SH-SY5Y (cell line): ENCODE measurements at regions not wholly inside any gene's neighbourhood (a gene's known extent, or its start where the extent isn't known, plus 50 kb on each side); places are given as distances from the start of the nearest gene placed in this dataset.

Source experiments
- GATA2 ChIP-seq: IDR thresholded peaks from 2 replicates; pipeline ENCODE4 v1.6.1; 2011; ENCODE audit warnings: mild to moderate bottlenecking, low read depth, low read length
- GATA3 ChIP-seq: IDR thresholded peaks from 2 replicates; pipeline ENCODE4 v1.6.1; 2011; ENCODE audit warnings: low read depth, mild to moderate bottlenecking, low read length, moderate library complexity

DNA sequence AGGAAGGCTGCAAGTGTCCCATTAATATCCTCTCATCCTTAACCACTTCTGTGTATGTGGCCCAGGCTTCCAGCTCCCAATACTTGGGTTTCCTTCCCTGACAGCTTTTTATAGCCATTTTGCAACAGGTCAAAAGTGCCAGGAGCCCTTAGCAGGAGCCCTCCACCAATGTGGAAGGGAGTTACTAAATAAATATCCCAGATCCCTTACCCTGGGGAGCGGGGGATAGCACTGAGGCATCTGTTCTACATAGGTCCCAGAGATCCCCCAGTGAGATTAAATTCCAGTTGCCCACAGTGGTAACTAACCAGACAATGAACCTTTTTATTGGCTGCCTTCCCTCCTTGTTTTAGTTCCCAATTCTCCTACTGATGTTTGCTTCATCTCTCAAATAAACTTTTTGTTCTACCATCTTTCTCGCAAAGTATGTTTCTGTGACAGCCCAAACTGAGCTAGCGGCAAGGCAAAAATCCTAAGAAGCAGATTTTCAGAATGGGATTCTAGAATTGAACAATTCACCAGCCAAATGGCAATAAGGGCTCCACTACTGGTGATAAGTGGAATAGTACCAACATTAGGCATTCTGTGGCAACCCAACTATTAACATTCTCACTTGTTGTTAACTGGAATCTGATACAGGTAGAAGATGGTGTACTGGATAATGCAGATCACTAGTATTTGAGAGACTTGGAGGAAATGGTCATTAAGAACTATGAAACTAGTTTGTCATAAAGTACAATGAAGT, 83.9 kb upstream of the MAPRE2 start:
- TF ChIP-seq GATA2 (no peak), GATA3 (no peak)
